Activated naive CD4-positive, alpha-beta T cell treated with anti-CD3 and anti-CD28 coated beads for 36 hours (primary cell): ENCODE measurements at regions not wholly inside any gene's neighbourhood (a gene's known extent, or its start where the extent isn't known, plus 50 kb on each side); places are given as distances from the start of the nearest gene placed in this dataset.
"Not testable (repeated sequence)": the region's sequence is repeated elsewhere in the genome, so short reads cannot be mapped to it uniquely, and the experiment has no call there.

Source experiments
- CTCF ChIA-PET: fragments of 350-600 bp; sonication (Branson Sonifier 250); formaldehyde crosslinking; loops from one replicate; lab custom pipeline; 2021; ENCODE audit warnings: antibody characterized with exemption; lab: Charles Lee
- DNase-seq: peaks from one replicate; pipeline ENCODE4 v3.0.0-alpha.2; 2020
- H3K27ac Mint-ChIP-seq: one replicate; pipeline ENCODE4 v1.8.0; 2021; ENCODE audit warnings: mild to moderate bottlenecking, mixed read lengths
- H3K27me3 Mint-ChIP-seq: one replicate; pipeline ENCODE4 v1.8.0; 2021; ENCODE audit warnings: low read depth, mixed read lengths
- H3K36me3 Mint-ChIP-seq: one replicate; pipeline ENCODE4 v1.8.0; 2021; ENCODE audit warnings: low read depth, mixed read lengths
- H3K4me1 Mint-ChIP-seq: one replicate; pipeline ENCODE4 v1.8.0; 2021; ENCODE audit warnings: low read depth, mixed read lengths
- H3K4me3 Mint-ChIP-seq: one replicate; pipeline ENCODE4 v1.8.0; 2021; ENCODE audit warnings: mild to moderate bottlenecking, moderate library complexity, mixed read lengths
- H3K9me3 Mint-ChIP-seq: one replicate; pipeline ENCODE4 v1.8.0; 2021; ENCODE audit warnings: mixed read lengths
- intact Hi-C: fragments of 100-400 bp; cut with micrococcal nuclease; formaldehyde crosslinking; loops from one replicate; pipeline ENCODE4 v1.15.1; 2023

GRCh38 chrX:140447150-140447549 is 57.7 kb downstream of the SOX3 start:
- no peaks in the 10 kb centered on the region for H3K9me3 Mint-ChIP-seq
- no peak overlapping the region for H3K4me3 Mint-ChIP-seq
- CTCF ChIA-PET: no interaction called here
- no peak for DNase-seq
- H3K27me3 Mint-ChIP-seq: no peaks in the 10 kb centered on the region
- intact Hi-C loops: no loop called here
- no peaks in the 10 kb centered on the region for H3K4me1 Mint-ChIP-seq
- H3K36me3 Mint-ChIP-seq: no peaks in the 10 kb centered on the region
- no peak overlapping the region for H3K27ac Mint-ChIP-seq

GRCh38 chrX:140440876-140441275 is 64.0 kb downstream of the SOX3 start:
- no peak for DNase-seq
- Mint-ChIP-seq H3K4me1 (no peaks in the 10 kb centered on the region), H3K9me3 (no peaks in the 10 kb centered on the region), H3K27ac (no peak overlapping the region), H3K4me3 (no peak overlapping the region), H3K27me3 (no peaks in the 10 kb centered on the region), H3K36me3 (no peaks in the 10 kb centered on the region)
- CTCF ChIA-PET: no interaction called here
- intact Hi-C loops: no loop called here

- no peak overlapping the region for H3K27ac Mint-ChIP-seq
- intact Hi-C loops: no loop called here
- no peak overlapping the region for H3K4me3 Mint-ChIP-seq
- no peaks in the 10 kb centered on the region for H3K36me3 Mint-ChIP-seq
- no peaks in the 10 kb centered on the region for H3K9me3 Mint-ChIP-seq
- no peak for DNase-seq
- H3K4me1 Mint-ChIP-seq: no peaks in the 10 kb centered on the region
- H3K27me3 Mint-ChIP-seq: no peaks in the 10 kb centered on the region
- CTCF ChIA-PET: no interaction called here
These were observed 65.4 kb downstream of the SOX3 start for GRCh38 chrX:140439476-140439875.

GRCh38 chrX:140434347-140434746 is 70.5 kb downstream of the SOX3 start:
- Mint-ChIP-seq H3K27me3 (no peaks in the 10 kb centered on the region), H3K27ac (no peak overlapping the region), H3K36me3 (no peaks in the 10 kb centered on the region), H3K4me1 (no peaks in the 10 kb centered on the region), H3K9me3 (no peaks in the 10 kb centered on the region), H3K4me3 (no peak overlapping the region)
- CTCF ChIA-PET: no interaction called here
- intact Hi-C loops: no loop called here
- no peak for DNase-seq

- H3K4me1 Mint-ChIP-seq: no peaks in the 10 kb centered on the region
These were observed 71.3 kb downstream of the SOX3 start for GRCh38 chrX:140433582-140433981.

GRCh38 chrX:140432346-140433175 is 72.3 kb downstream of the SOX3 start:
- Mint-ChIP-seq H3K36me3 (no peaks in the 10 kb centered on the region), H3K4me1 (no peaks in the 10 kb centered on the region), H3K4me3 (no peak overlapping the region), H3K27me3 (no peaks in the 10 kb centered on the region), H3K27ac (no peak overlapping the region), H3K9me3 (no peaks in the 10 kb centered on the region)
- intact Hi-C loops: no loop called here
- DNase-seq: no peak
- CTCF ChIA-PET: no interaction called here

More at GRCh38 chrX:140433582-140433981, 71.3 kb downstream of the SOX3 start:
- intact Hi-C loops: no loop called here
- no peak overlapping the region for H3K4me3 Mint-ChIP-seq
- no peak for DNase-seq
- H3K36me3 Mint-ChIP-seq: no peaks in the 10 kb centered on the region
- H3K9me3 Mint-ChIP-seq: no peaks in the 10 kb centered on the region
- CTCF ChIA-PET: interaction anchor here (0.6 kb wide), 1 partner anchor 400 kb away, joined by 3 read pairs; no protein-coding TSS in a partner anchor
- H3K27me3 Mint-ChIP-seq: no peaks in the 10 kb centered on the region
- H3K27ac Mint-ChIP-seq: no peak overlapping the region

- H3K9me3 Mint-ChIP-seq: no peaks in the 10 kb centered on the region
- no peak overlapping the region for H3K4me3 Mint-ChIP-seq
- no peaks in the 10 kb centered on the region for H3K4me1 Mint-ChIP-seq
- H3K36me3 Mint-ChIP-seq: no peaks in the 10 kb centered on the region
- CTCF ChIA-PET: no interaction called here
- DNase-seq: no peak
- H3K27ac Mint-ChIP-seq: no peak overlapping the region
- H3K27me3 Mint-ChIP-seq: no peaks in the 10 kb centered on the region
- intact Hi-C loops: no loop called here
These were observed 73.3 kb downstream of the SOX3 start for GRCh38 chrX:140431521-140431920.

GRCh38 chrX:140425712-140426395 is 79.0 kb downstream of the SOX3 start:
- H3K36me3 Mint-ChIP-seq: no peaks in the 10 kb centered on the region
- H3K9me3 Mint-ChIP-seq: no peaks in the 10 kb centered on the region
- CTCF ChIA-PET: no interaction called here
- no peak for DNase-seq
- H3K27me3 Mint-ChIP-seq: no peaks in the 10 kb centered on the region
- intact Hi-C loops: no loop called here
- H3K4me3 Mint-ChIP-seq: no peak overlapping the region
- H3K27ac Mint-ChIP-seq: no peak overlapping the region
- H3K4me1 Mint-ChIP-seq: no peaks in the 10 kb centered on the region

GRCh38 chrX:140422501-140422900 is 82.4 kb downstream of the SOX3 start:
- Mint-ChIP-seq H3K4me3 (no peak overlapping the region), H3K9me3 (no peaks in the 10 kb centered on the region), H3K4me1 (no peaks in the 10 kb centered on the region), H3K27ac (no peak overlapping the region), H3K36me3 (no peaks in the 10 kb centered on the region), H3K27me3 (no peaks in the 10 kb centered on the region)
- DNase-seq: no peak
- CTCF ChIA-PET: no interaction called here
- intact Hi-C loops: no loop called here

- H3K36me3 Mint-ChIP-seq, DNase-seq, H3K27me3 Mint-ChIP-seq, H3K27ac Mint-ChIP-seq, H3K4me3 Mint-ChIP-seq, intact Hi-C loops, CTCF ChIA-PET, H3K4me1 Mint-ChIP-seq: not testable (repeated sequence)
- peaks cover 12% of the 10 kb centered on the region for H3K9me3 Mint-ChIP-seq
These were observed 102.7 kb downstream of the SOX3 start for GRCh38 chrX:140402131-140402530.

- intact Hi-C loops, H3K4me1 Mint-ChIP-seq, H3K27me3 Mint-ChIP-seq, CTCF ChIA-PET, H3K36me3 Mint-ChIP-seq, DNase-seq, H3K9me3 Mint-ChIP-seq, H3K4me3 Mint-ChIP-seq, H3K27ac Mint-ChIP-seq: not testable (repeated sequence)
These were observed 108.5 kb downstream of the SOX3 start for GRCh38 chrX:140396326-140396725.

GRCh38 chrX:140393507-140393906 is 111.4 kb downstream of the SOX3 start:
- intact Hi-C loops: no loop called here
- H3K27ac Mint-ChIP-seq: no peak overlapping the region
- no peak overlapping the region for H3K4me3 Mint-ChIP-seq
- CTCF ChIA-PET: no interaction called here
- H3K4me1 Mint-ChIP-seq: no peaks in the 10 kb centered on the region
- no peak for DNase-seq
- H3K27me3 Mint-ChIP-seq: no peaks in the 10 kb centered on the region
- H3K9me3 Mint-ChIP-seq: no peaks in the 10 kb centered on the region
- no peaks in the 10 kb centered on the region for H3K36me3 Mint-ChIP-seq

- Mint-ChIP-seq H3K27ac (no peak overlapping the region), H3K4me3 (no peak overlapping the region), H3K36me3 (no peaks in the 10 kb centered on the region), H3K27me3 (no peaks in the 10 kb centered on the region), H3K4me1 (no peaks in the 10 kb centered on the region), H3K9me3 (no peaks in the 10 kb centered on the region)
- intact Hi-C loops: no loop called here
- CTCF ChIA-PET: no interaction called here
- DNase-seq: no peak
These were observed 113.6 kb downstream of the SOX3 start for GRCh38 chrX:140391313-140391712.
